Stimulated activated naive CD8-positive, alpha-beta T cell treated with anti-CD3 and anti-CD28 coated beads, Interleukin-15, amount 100 ng/mL, for 72 hours (primary cell): ENCODE measurements at regions not wholly inside any gene's neighbourhood (a gene's known extent, or its start where the extent isn't known, plus 50 kb on each side); places are given as distances from the start of the nearest gene placed in this dataset.

Experiments used
- ATAC-seq: fragments of 150-1000 bp; cut with Tn5 transposase; 2 replicates; pipeline ENCODE4 v1.10.0; 2021; ENCODE audit warnings: mild to moderate bottlenecking, moderate library complexity
- DNase-seq, 2 donors: peaks; one replicate each; pipeline ENCODE4 v3.0.0; 2021 to 2022
- H3K27ac Mint-ChIP-seq, 2 donors: one replicate each; pipeline ENCODE4 v1.8.0; 2022; ENCODE audit warnings: mild to moderate bottlenecking in 2 of 2, mixed read lengths in 2 of 2, moderate library complexity in 2 of 2
- H3K27me3 Mint-ChIP-seq: one replicate; pipeline ENCODE4 v1.8.0; 2022; ENCODE audit warnings: mixed read lengths
- H3K4me1 Mint-ChIP-seq: one replicate; pipeline ENCODE4 v1.8.0; 2022; ENCODE audit warnings: mild to moderate bottlenecking, mixed read lengths
- H3K4me3 Mint-ChIP-seq, 2 donors: one replicate each; pipeline ENCODE4 v1.8.0; 2022; ENCODE audit warnings: mild to moderate bottlenecking in 2 of 2, mixed read lengths in 2 of 2, moderate library complexity in 1 of 2
- H3K9me3 Mint-ChIP-seq, 2 donors: one replicate each; pipeline ENCODE4 v1.8.0; 2022; ENCODE audit warnings: mixed read lengths in 2 of 2

GRCh38 chr13:81682081-81682630 lies 1341.2 kb upstream of the SPRY2 start:
- DNase-seq (no peak), ATAC-seq (no peak)
- H3K27me3 Mint-ChIP-seq: no peaks in the 10 kb centered on the region
- H3K4me1 Mint-ChIP-seq: no peaks in the 10 kb centered on the region
- H3K27ac Mint-ChIP-seq: no peak overlapping the region
- H3K9me3 Mint-ChIP-seq: peaks cover 9 to 16% of the 10 kb centered on the region in 2 donors
- no peak overlapping the region for H3K4me3 Mint-ChIP-seq

GRCh38 chr13:81677857-81678256 lies 1336.9 kb upstream of the SPRY2 start:
- Mint-ChIP-seq H3K27ac (no peak overlapping the region), H3K9me3 (peaks cover 0 to 8% of the 10 kb centered on the region in 2 donors)
- no peak for ATAC-seq

GRCh38 chr13:81676008-81676407 lies 1335.1 kb upstream of the SPRY2 start:
- Mint-ChIP-seq H3K27ac (no peak overlapping the region), H3K4me1 (no peaks in the 10 kb centered on the region), H3K4me3 (no peak overlapping the region), H3K27me3 (no peaks in the 10 kb centered on the region), H3K9me3 (peaks cover 0 to 8% of the 10 kb centered on the region in 2 donors)
- ATAC-seq (no peak), DNase-seq (no peak)

More at GRCh38 chr13:81677857-81678256, 1336.9 kb upstream of the SPRY2 start:
- DNase-seq: no peak
- Mint-ChIP-seq H3K27me3 (no peaks in the 10 kb centered on the region), H3K4me1 (no peaks in the 10 kb centered on the region), H3K4me3 (no peak overlapping the region)

GRCh38 chr13:81671064-81671463 lies 1330.1 kb upstream of the SPRY2 start:
- Mint-ChIP-seq H3K4me1 (no peaks in the 10 kb centered on the region), H3K27me3 (no peaks in the 10 kb centered on the region), H3K27ac (no peak overlapping the region), H3K9me3 (peaks cover 7 to 11% of the 10 kb centered on the region in 2 donors), H3K4me3 (no peak overlapping the region)
- no peak for ATAC-seq
- DNase-seq: no peak

- H3K27me3 Mint-ChIP-seq: no peaks in the 10 kb centered on the region
- H3K4me1 Mint-ChIP-seq: no peaks in the 10 kb centered on the region
- H3K4me3 Mint-ChIP-seq: no peak overlapping the region
- DNase-seq (no peak), ATAC-seq (no peak)
- H3K27ac Mint-ChIP-seq: no peak overlapping the region
- peaks cover 7 to 11% of the 10 kb centered on the region in 2 donors for H3K9me3 Mint-ChIP-seq
These were observed 1329.1 kb upstream of the SPRY2 start for GRCh38 chr13:81670048-81670447.

- Mint-ChIP-seq H3K27me3 (no peaks in the 10 kb centered on the region), H3K4me1 (no peaks in the 10 kb centered on the region), H3K9me3 (peaks cover 7% of the 10 kb centered on the region in 2 donors), H3K27ac (no peak overlapping the region), H3K4me3 (no peak overlapping the region)
- no peak for ATAC-seq
- DNase-seq: no peak
These were observed 1323.9 kb upstream of the SPRY2 start for GRCh38 chr13:81664872-81665271.

GRCh38 chr13:81659984-81660383 lies 1319.1 kb upstream of the SPRY2 start:
- DNase-seq (no peak), ATAC-seq (no peak)
- Mint-ChIP-seq H3K4me1 (no peaks in the 10 kb centered on the region), H3K4me3 (no peak overlapping the region), H3K27me3 (no peaks in the 10 kb centered on the region), H3K27ac (no peak overlapping the region), H3K9me3 (peaks cover 0 to 23% of the 10 kb centered on the region in 2 donors)

- H3K4me3 Mint-ChIP-seq: no peak overlapping the region
These were observed 1317.9 kb upstream of the SPRY2 start for GRCh38 chr13:81658598-81659370.

GRCh38 chr13:81639984-81640582 lies 1299.2 kb upstream of the SPRY2 start:
- ATAC-seq (no peak), DNase-seq (no peak)
- peaks cover 1 to 8% of the 10 kb centered on the region in 2 donors for H3K9me3 Mint-ChIP-seq
- H3K27me3 Mint-ChIP-seq: no peaks in the 10 kb centered on the region
- H3K4me1 Mint-ChIP-seq: no peaks in the 10 kb centered on the region
- no peak overlapping the region for H3K4me3 Mint-ChIP-seq
- H3K27ac Mint-ChIP-seq: no peak overlapping the region

More at GRCh38 chr13:81658598-81659370, 1317.9 kb upstream of the SPRY2 start:
- H3K9me3 Mint-ChIP-seq: peaks cover 0 to 23% of the 10 kb centered on the region in 2 donors
- H3K4me1 Mint-ChIP-seq: no peaks in the 10 kb centered on the region
- DNase-seq (no peak), ATAC-seq (no peak)
- no peaks in the 10 kb centered on the region for H3K27me3 Mint-ChIP-seq
- no peak overlapping the region for H3K27ac Mint-ChIP-seq

GRCh38 chr13:81637457-81637856 lies 1296.5 kb upstream of the SPRY2 start:
- Mint-ChIP-seq H3K9me3 (peaks cover 0 to 14% of the 10 kb centered on the region in 2 donors), H3K4me3 (no peak overlapping the region), H3K4me1 (no peaks in the 10 kb centered on the region), H3K27ac (no peak overlapping the region), H3K27me3 (no peaks in the 10 kb centered on the region)
- DNase-seq (no peak), ATAC-seq (no peak)

- no peak for ATAC-seq
- Mint-ChIP-seq H3K27ac (no peak overlapping the region), H3K4me3 (no peak overlapping the region), H3K9me3 (peaks cover 10 to 14% of the 10 kb centered on the region in 2 donors), H3K27me3 (no peaks in the 10 kb centered on the region), H3K4me1 (no peaks in the 10 kb centered on the region)
- no peak for DNase-seq
These were observed 1295.2 kb upstream of the SPRY2 start for GRCh38 chr13:81636120-81636519.

GRCh38 chr13:81615031-81615430 lies 1274.1 kb upstream of the SPRY2 start:
- no peak for DNase-seq
- H3K4me1 Mint-ChIP-seq: no peaks in the 10 kb centered on the region
- no peak overlapping the region for H3K4me3 Mint-ChIP-seq
- no peak overlapping the region for H3K27ac Mint-ChIP-seq
- peaks cover 0 to 10% of the 10 kb centered on the region in 2 donors for H3K9me3 Mint-ChIP-seq
- no peak for ATAC-seq
- H3K27me3 Mint-ChIP-seq: no peaks in the 10 kb centered on the region

- no peak overlapping the region for H3K27ac Mint-ChIP-seq
- H3K4me3 Mint-ChIP-seq: no peak overlapping the region
- H3K4me1 Mint-ChIP-seq: no peaks in the 10 kb centered on the region
- no peaks in the 10 kb centered on the region for H3K27me3 Mint-ChIP-seq
- ATAC-seq (no peak), DNase-seq (no peak)
- H3K9me3 Mint-ChIP-seq: peaks cover 6 to 7% of the 10 kb centered on the region in 2 donors
These were observed 1269.7 kb upstream of the SPRY2 start for GRCh38 chr13:81610644-81611043.

GRCh38 chr13:81609335-81609734 lies 1268.4 kb upstream of the SPRY2 start:
- Mint-ChIP-seq H3K4me3 (no peak overlapping the region), H3K4me1 (no peaks in the 10 kb centered on the region), H3K9me3 (peaks cover 6 to 7% of the 10 kb centered on the region in 2 donors), H3K27ac (no peak overlapping the region), H3K27me3 (no peaks in the 10 kb centered on the region)
- DNase-seq (no peak), ATAC-seq (no peak)

- H3K4me1 Mint-ChIP-seq: no peaks in the 10 kb centered on the region
- H3K27ac Mint-ChIP-seq: no peak overlapping the region
- H3K4me3 Mint-ChIP-seq: no peak overlapping the region
- no peak for DNase-seq
- no peaks in the 10 kb centered on the region for H3K27me3 Mint-ChIP-seq
- peaks cover 0 to 7% of the 10 kb centered on the region in 2 donors for H3K9me3 Mint-ChIP-seq
- no peak for ATAC-seq
These were observed 1265.1 kb upstream of the SPRY2 start for GRCh38 chr13:81606074-81606473.

- Mint-ChIP-seq H3K27me3 (no peaks in the 10 kb centered on the region), H3K27ac (no peak overlapping the region), H3K4me3 (no peak overlapping the region), H3K4me1 (no peaks in the 10 kb centered on the region), H3K9me3 (no peaks in the 10 kb centered on the region)
- ATAC-seq (no peak), DNase-seq (no peak)
These were observed 1261.3 kb upstream of the SPRY2 start for GRCh38 chr13:81602241-81602640.
